ENCODE measurements at regions not wholly inside any gene's neighbourhood (a gene's known extent, or its start where the extent isn't known, plus 50 kb on each side); places are given as distances from the start of the nearest gene placed in this dataset.
A peak's percentile ranks its signal among the peaks of the same experiment; 100 is the strongest.

GRCh38 chr14:65281991-65282895 is 130.3 kb upstream of the FUT8 start:
- TF ChIP-seq, protein P1, sequence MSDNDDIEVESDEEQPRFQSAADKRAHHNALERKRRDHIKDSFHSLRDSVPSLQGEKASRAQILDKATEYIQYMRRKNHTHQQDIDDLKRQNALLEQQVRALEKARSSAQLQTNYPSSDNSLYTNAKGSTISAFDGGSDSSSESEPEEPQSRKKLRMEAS (IDR thresholded peaks at IDR 0.05; ENCODE audit: low read depth, low read length), result no peak
- TF ChIP-seq, protein P2, sequence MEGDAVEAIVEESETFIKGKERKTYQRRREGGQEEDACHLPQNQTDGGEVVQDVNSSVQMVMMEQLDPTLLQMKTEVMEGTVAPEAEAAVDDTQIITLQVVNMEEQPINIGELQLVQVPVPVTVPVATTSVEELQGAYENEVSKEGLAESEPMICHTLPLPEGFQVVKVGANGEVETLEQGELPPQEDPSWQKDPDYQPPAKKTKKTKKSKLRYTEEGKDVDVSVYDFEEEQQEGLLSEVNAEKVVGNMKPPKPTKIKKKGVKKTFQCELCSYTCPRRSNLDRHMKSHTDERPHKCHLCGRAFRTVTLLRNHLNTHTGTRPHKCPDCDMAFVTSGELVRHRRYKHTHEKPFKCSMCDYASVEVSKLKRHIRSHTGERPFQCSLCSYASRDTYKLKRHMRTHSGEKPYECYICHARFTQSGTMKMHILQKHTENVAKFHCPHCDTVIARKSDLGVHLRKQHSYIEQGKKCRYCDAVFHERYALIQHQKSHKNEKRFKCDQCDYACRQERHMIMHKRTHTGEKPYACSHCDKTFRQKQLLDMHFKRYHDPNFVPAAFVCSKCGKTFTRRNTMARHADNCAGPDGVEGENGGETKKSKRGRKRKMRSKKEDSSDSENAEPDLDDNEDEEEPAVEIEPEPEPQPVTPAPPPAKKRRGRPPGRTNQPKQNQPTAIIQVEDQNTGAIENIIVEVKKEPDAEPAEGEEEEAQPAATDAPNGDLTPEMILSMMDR (IDR thresholded peaks at IDR 0.05; ENCODE audit: low read depth, low read length), result no peak
- TF ChIP-seq MYC (IDR thresholded peaks at IDR 0.05; ENCODE audit: low read depth, low read length) (no peak), POLR2A (IDR thresholded peaks at IDR 0.05; ENCODE audit: extremely low read depth, insufficient read length) (no peak)
- H3K4me3 ChIP-seq (ENCODE audit: low read depth, low read length), result no peak overlapping the region
- DNase-seq (ENCODE audit: low read depth), result peak; percentile 21

GRCh38 chr14:65282896-65283253 is 129.7 kb upstream of the FUT8 start:
- no peak for DNase-seq (ENCODE audit: low read depth)
- TF ChIP-seq MYC (IDR thresholded peaks at IDR 0.05; ENCODE audit: low read depth, low read length) (no peak), POLR2A (IDR thresholded peaks at IDR 0.05; ENCODE audit: extremely low read depth, insufficient read length) (no peak)
- TF ChIP-seq, protein P2 (IDR thresholded peaks at IDR 0.05; ENCODE audit: low read depth, low read length), result no peak
- TF ChIP-seq, protein P1 (IDR thresholded peaks at IDR 0.05; ENCODE audit: low read depth, low read length), result no peak
- no peak overlapping the region for H3K4me3 ChIP-seq (ENCODE audit: low read depth, low read length)

DNA sequence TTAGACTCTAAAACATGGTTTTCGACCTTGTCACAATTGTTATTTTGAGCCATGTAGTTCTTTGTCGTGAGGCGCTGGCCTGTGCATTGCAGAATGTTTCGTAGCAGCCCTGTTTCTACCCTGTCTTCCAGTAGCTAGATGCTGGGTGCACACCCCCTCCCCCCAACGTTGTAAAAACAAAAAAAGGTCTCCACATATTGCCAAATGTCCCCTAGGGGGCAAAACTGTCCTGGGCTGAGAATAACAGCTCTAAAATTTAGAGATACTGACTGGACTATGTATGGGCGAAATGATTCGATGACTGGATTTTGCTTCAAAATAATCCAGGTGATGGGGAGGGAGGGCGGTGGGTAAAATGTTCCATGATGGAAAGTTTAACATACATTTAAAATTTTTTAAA is 126.1 kb upstream of the FUT8 start:
- no peak overlapping the region for H3K4me3 ChIP-seq (ENCODE audit: low read depth, low read length)
- peak; percentile 88 for DNase-seq (ENCODE audit: low read depth)
- TF ChIP-seq, protein P2 (IDR thresholded peaks at IDR 0.05; ENCODE audit: low read depth, low read length), result peak; percentile 54
- no peak for TF ChIP-seq POLR2A (IDR thresholded peaks at IDR 0.05; ENCODE audit: extremely low read depth, insufficient read length)

- DNase-seq (ENCODE audit: low read depth), result peak; percentile 83
- TF ChIP-seq POLR2A (IDR thresholded peaks at IDR 0.05; ENCODE audit: extremely low read depth, insufficient read length), result no peak
- TF ChIP-seq MYC (IDR thresholded peaks at IDR 0.05; ENCODE audit: low read depth, low read length), result no peak
- TF ChIP-seq, protein P2 (IDR thresholded peaks at IDR 0.05; ENCODE audit: low read depth, low read length), result no peak
- TF ChIP-seq, protein P1 (IDR thresholded peaks at IDR 0.05; ENCODE audit: low read depth, low read length), result no peak
These were observed 125.0 kb upstream of the FUT8 start for GRCh38 chr14:65287264-65288131.

DNA sequence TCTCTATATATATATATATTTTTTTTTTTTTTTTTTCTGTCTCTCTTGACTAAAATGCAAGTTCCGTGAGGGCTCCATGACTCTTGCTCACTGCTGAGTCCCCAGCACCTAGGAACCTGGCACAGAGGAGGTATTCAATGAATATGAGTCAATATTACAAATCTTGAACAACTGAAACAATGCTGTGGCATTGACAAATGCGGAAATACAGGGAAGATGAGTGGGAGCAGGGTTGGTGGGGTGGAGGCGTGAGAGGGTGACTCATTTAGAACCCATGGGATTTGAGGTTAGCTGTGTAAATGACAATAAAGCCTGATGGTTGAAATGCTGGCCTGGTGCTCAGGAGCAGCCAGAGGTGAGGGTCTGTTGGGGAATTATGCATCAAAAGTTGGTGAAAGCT is 121.7 kb upstream of the FUT8 start:
- DNase-seq (ENCODE audit: low read depth), result peak; percentile 97
- TF ChIP-seq MYC (IDR thresholded peaks at IDR 0.05; ENCODE audit: low read depth, low read length) (0 out of 2 replicates have a peak, but pooled peaks have one; percentile 20), POLR2A (IDR thresholded peaks at IDR 0.05; ENCODE audit: extremely low read depth, insufficient read length) (no peak)
- TF ChIP-seq, protein P2 (IDR thresholded peaks at IDR 0.05; ENCODE audit: low read depth, low read length), result no peak
- TF ChIP-seq, protein P1 (IDR thresholded peaks at IDR 0.05; ENCODE audit: low read depth, low read length), result peak; percentile 17; the same call in 1 of the 2 replicates
- no peak overlapping the region for H3K4me3 ChIP-seq (ENCODE audit: low read depth, low read length)

More at GRCh38 chr14:65287264-65288131, 125.0 kb upstream of the FUT8 start:
- H3K4me3 ChIP-seq (ENCODE audit: low read depth, low read length), result no peak overlapping the region

All from NB4 (cell line).